Panc1 (cell line): ENCODE measurements at regions not wholly inside any gene's neighbourhood (a gene's known extent, or its start where the extent isn't known, plus 50 kb on each side); places are given as distances from the start of the nearest gene placed in this dataset.

Source experiments
- ATAC-seq: fragments of 200-7000 bp; cut with Tn5 transposase; 2 replicates; pipeline ENCODE4 v1.9.1; 2020; ENCODE audit warnings: mild to moderate bottlenecking, moderate library complexity
- BruUV-seq: library from RNA; stranded (reverse); fragments of 400-500 nt; replicated peaks from 2 replicates; lab custom pipeline; 2021; lab: Mats Ljungman, UMichigan
- CTCF ChIA-PET: fragments of 300-600 bp; sonication (Branson Sonifier 250); formaldehyde crosslinking; loops from one replicate; lab custom pipeline; 2022; ENCODE audit warnings: antibody characterized with exemption; lab: Charles Lee
- POLR2A ChIA-PET: fragments of 300-600 bp; sonication (Branson Sonifier 250); formaldehyde crosslinking; loops from one replicate; lab custom pipeline; 2022; ENCODE audit warnings: antibody characterized with exemption; lab: Charles Lee
- DNase-seq: peaks from one replicate; pipeline ENCODE4 v3.0.0-alpha.2; 2010; ENCODE audit warnings: low read depth, low spot score
- H3K27ac ChIP-seq: 2 replicates; pipeline ENCODE4 v1.5.1; 2011; ENCODE audit warnings: mild to moderate bottlenecking, low read length, inconsistent platforms
- H3K27me3 ChIP-seq: fragments of 200-500 bp; sonication (Bioruptor generic); 2 replicates; pipeline ENCODE4 v1.6.0; 2014; ENCODE audit warnings: low read length, inconsistent platforms; ENCODE audit not compliant: control insufficient read depth, insufficient read depth
- H3K36me3 ChIP-seq: fragments of 200-500 bp; sonication (Bioruptor generic); 2 replicates; pipeline ENCODE4 v1.5.1; 2014; ENCODE audit warnings: inconsistent platforms, mild to moderate bottlenecking, low read length, moderate library complexity; ENCODE audit not compliant: control insufficient read depth, insufficient read depth
- H3K4me1 ChIP-seq: 2 replicates; pipeline ENCODE4 v1.5.1; 2011; ENCODE audit warnings: inconsistent platforms, mild to moderate bottlenecking, low read length, moderate library complexity; ENCODE audit not compliant: control insufficient read depth, insufficient read depth
- H3K4me3 ChIP-seq, 2 experiments: 2 replicates each; pipeline ENCODE4 v1.5.1; 2011 to 2012; ENCODE audit warnings: low read depth in 2 of 2, low read length in 2 of 2, mild to moderate bottlenecking in 2 of 2, inconsistent platforms in 1 of 2, moderate library complexity in 1 of 2
- H3K9me3 ChIP-seq: fragments of 200-500 bp; sonication (Bioruptor generic); 2 replicates; pipeline ENCODE4 v1.5.1; 2014; ENCODE audit warnings: low read depth, mild to moderate bottlenecking, inconsistent platforms, low read length, moderate library complexity; ENCODE audit not compliant: control insufficient read depth, insufficient read depth
- CTCF ChIP-seq: fragments of 450-650 bp; IDR thresholded peaks from 2 replicates; pipeline ENCODE4 v1.5.1; 2017; ENCODE audit warnings: mild to moderate bottlenecking
- POLR2AphosphoS5 ChIP-seq: IDR thresholded peaks from 2 replicates; pipeline ENCODE4 v1.6.1; 2012; ENCODE audit warnings: mild to moderate bottlenecking, low read depth, low read length, moderate library complexity
- REST ChIP-seq, 2 experiments: IDR thresholded peaks; 2 replicates each; pipeline ENCODE4 v1.6.1; 2011 to 2012; ENCODE audit warnings: low read depth in 2 of 2, control low read depth in 1 of 2, low read length in 1 of 2, mild to moderate bottlenecking in 1 of 2, moderate library complexity in 1 of 2; ENCODE audit not compliant: insufficient read depth in 1 of 2
- SIN3A ChIP-seq: IDR thresholded peaks from 2 replicates; pipeline ENCODE4 v1.6.1; 2012; ENCODE audit warnings: low read depth, mild to moderate bottlenecking, low read length, moderate library complexity, borderline replicate concordance; ENCODE audit not compliant: insufficient read depth
- TCF7L2 ChIP-seq: IDR thresholded peaks from 2 replicates; pipeline ENCODE4 v1.6.1; 2011; ENCODE audit warnings: mild to moderate bottlenecking, low read depth, low read length, inconsistent platforms
- in situ Hi-C: cut with HindIII; loops from 2 replicates; pipeline ENCODE4 v1.10.0; 2016; ENCODE audit warnings: low sequenced_read_pairs, low pct_unique_long_range_greater_than_20kb
- intact Hi-C: fragments of 100-400 bp; cut with micrococcal nuclease; formaldehyde crosslinking; loops from one replicate; pipeline ENCODE4 v1.10.0; 2022; ENCODE audit not compliant: unreplicated experiment

GRCh38 chr12:47007048-47007447 lies 72.4 kb upstream of the PCED1B start:
- no peaks in the 10 kb centered on the region; the same call in none of the 2 replicates for H3K27me3 ChIP-seq
- intact Hi-C loops = no loop called here
- no peaks in the 10 kb centered on the region for H3K36me3 ChIP-seq
- ATAC-seq (no peak), DNase-seq (no peak)
- H3K27ac ChIP-seq = no peak overlapping the region
- ChIA-PET CTCF (no interaction called here), POLR2A (no interaction called here)
- H3K4me3 ChIP-seq = no peak overlapping the region
- H3K9me3 ChIP-seq = no peaks in the 10 kb centered on the region
- in situ Hi-C loops = no loop called here
- H3K4me1 ChIP-seq = no peaks in the 10 kb centered on the region
- BruUV-seq = no TSS peak
- no peak for TF ChIP-seq SIN3A
- no peak for TF ChIP-seq POLR2AphosphoS5
- TF ChIP-seq REST (IDR thresholded peaks at IDR 0.05; ENCODE audit: insufficient read depth in 1 of 2, low read depth in 2 of 2, low read length in 1 of 2) = no peak
- TF ChIP-seq CTCF = no peak
- no peak for TF ChIP-seq TCF7L2

GRCh38 chr12:47012552-47012951 lies 66.9 kb upstream of the PCED1B start:
- CTCF ChIA-PET = no interaction called here
- intact Hi-C loops = loop anchor here (10.0 kb wide), 1 partner anchor 68 kb away; no protein-coding TSS in a partner anchor
- no peak for ATAC-seq

More at GRCh38 chr12:47012552-47012951, 66.9 kb upstream of the PCED1B start:
- in situ Hi-C loops = no loop called here
- BruUV-seq = no TSS peak
- TF ChIP-seq TCF7L2 (no peak), SIN3A (no peak), CTCF (no peak), POLR2AphosphoS5 (no peak), REST (IDR thresholded peaks at IDR 0.05; ENCODE audit: insufficient read depth in 1 of 2, low read depth in 2 of 2, low read length in 1 of 2) (no peak)
- no peak for DNase-seq
- Histone ChIP-seq H3K4me1 (no peaks in the 10 kb centered on the region), H3K36me3 (no peaks in the 10 kb centered on the region), H3K27me3 (no peaks in the 10 kb centered on the region; the same call in 1 of the 2 replicates), H3K27ac (no peak overlapping the region), H3K9me3 (no peaks in the 10 kb centered on the region), H3K4me3 (no peak overlapping the region)
- POLR2A ChIA-PET = no interaction called here
